ENCODE measurements at regions not wholly inside any gene's neighbourhood (a gene's known extent, or its start where the extent isn't known, plus 50 kb on each side); places are given as distances from the start of the nearest gene placed in this dataset.
"Not testable (repeated sequence)": the region's sequence is repeated elsewhere in the genome, so short reads cannot be mapped to it uniquely, and the experiment has no call there.

GRCh38 chr12:72839696-72840095, 567.5 kb downstream of the TRHDE start:
- in situ Hi-C loops (cut with HindIII; ENCODE audit: low sequenced_read_pairs): no loop called here

- in situ Hi-C loops (cut with HindIII; ENCODE audit: low sequenced_read_pairs): no loop called here
These were observed 591.5 kb downstream of the TRHDE start for GRCh38 chr12:72863671-72864070.

GRCh38 chr12:72865921-72866320, 593.8 kb downstream of the TRHDE start:
- in situ Hi-C loops (cut with HindIII; ENCODE audit: low sequenced_read_pairs): no loop called here

GRCh38 chr12:72869024-72869423, 596.9 kb downstream of the TRHDE start:
- in situ Hi-C loops (cut with HindIII; ENCODE audit: low sequenced_read_pairs): no loop called here

- in situ Hi-C loops (cut with HindIII; ENCODE audit: low sequenced_read_pairs): no loop called here
These were observed 600.2 kb downstream of the TRHDE start for GRCh38 chr12:72872238-72872887.

- in situ Hi-C loops (cut with HindIII; ENCODE audit: low sequenced_read_pairs): no loop called here
These were observed 600.8 kb downstream of the TRHDE start for GRCh38 chr12:72872996-72873395.

- in situ Hi-C loops (cut with HindIII; ENCODE audit: low sequenced_read_pairs): no loop called here
These were observed 603.9 kb downstream of the TRHDE start for GRCh38 chr12:72876092-72876491.

GRCh38 chr12:72888693-72889092, 616.5 kb downstream of the TRHDE start:
- in situ Hi-C loops (cut with HindIII; ENCODE audit: low sequenced_read_pairs): no loop called here

GRCh38 chr12:72889791-72890190, 617.6 kb downstream of the TRHDE start:
- in situ Hi-C loops (cut with HindIII; ENCODE audit: low sequenced_read_pairs): no loop called here

GRCh38 chr12:72901685-72902084, 629.5 kb downstream of the TRHDE start:
- in situ Hi-C loops (cut with HindIII; ENCODE audit: low sequenced_read_pairs): no loop called here

- in situ Hi-C loops (cut with HindIII; ENCODE audit: low sequenced_read_pairs): no loop called here
These were observed 653.5 kb downstream of the TRHDE start for GRCh38 chr12:72925716-72926115.

- in situ Hi-C loops (cut with HindIII; ENCODE audit: low sequenced_read_pairs): not testable (repeated sequence)
These were observed 659.7 kb downstream of the TRHDE start for GRCh38 chr12:72931838-72932237.

- in situ Hi-C loops (cut with HindIII; ENCODE audit: low sequenced_read_pairs): no loop called here
These were observed 665.3 kb downstream of the TRHDE start for GRCh38 chr12:72937486-72937885.

- in situ Hi-C loops (cut with HindIII; ENCODE audit: low sequenced_read_pairs): no loop called here
These were observed 685.3 kb downstream of the TRHDE start for GRCh38 chr12:72957454-72957853.

- in situ Hi-C loops (cut with HindIII; ENCODE audit: low sequenced_read_pairs): no loop called here
These were observed 694.5 kb downstream of the TRHDE start for GRCh38 chr12:72966684-72967083.

GRCh38 chr12:72974954-72975555, 702.9 kb downstream of the TRHDE start:
- in situ Hi-C loops (cut with HindIII; ENCODE audit: low sequenced_read_pairs): no loop called here

- in situ Hi-C loops (cut with HindIII; ENCODE audit: low sequenced_read_pairs): no loop called here
These were observed 706.8 kb downstream of the TRHDE start for GRCh38 chr12:72978999-72979398.

- in situ Hi-C loops (cut with HindIII; ENCODE audit: low sequenced_read_pairs): no loop called here
These were observed 710.2 kb downstream of the TRHDE start for GRCh38 chr12:72982356-72982755.

GRCh38 chr12:72986963-72987362, 714.8 kb downstream of the TRHDE start:
- in situ Hi-C loops (cut with HindIII; ENCODE audit: low sequenced_read_pairs): no loop called here

- in situ Hi-C loops (cut with HindIII; ENCODE audit: low sequenced_read_pairs): no loop called here
These were observed 717.3 kb downstream of the TRHDE start for GRCh38 chr12:72989458-72989947.

- in situ Hi-C loops (cut with HindIII; ENCODE audit: low sequenced_read_pairs): not testable (repeated sequence)
These were observed 722.9 kb downstream of the TRHDE start for GRCh38 chr12:72995029-72995428.

- in situ Hi-C loops (cut with HindIII; ENCODE audit: low sequenced_read_pairs): no loop called here
These were observed 723.4 kb downstream of the TRHDE start for GRCh38 chr12:72995616-72996015.

GRCh38 chr12:73001806-73002205, 729.6 kb downstream of the TRHDE start:
- in situ Hi-C loops (cut with HindIII; ENCODE audit: low sequenced_read_pairs): not testable (repeated sequence)

All from DLD1 (cell line).